Liver (tissue), 7 donors: ENCODE measurements at regions not wholly inside any gene's neighbourhood (a gene's known extent, or its start where the extent isn't known, plus 50 kb on each side); places are given as distances from the start of the nearest gene placed in this dataset.

Experiments used
- DNase-seq: peaks from one replicate; pipeline ENCODE4 v3.0.0-alpha.2; 2017; ENCODE audit warnings: low spot score
- H3K27ac ChIP-seq, 2 donors: one replicate each; pipeline ENCODE4 v1.7.0; 2013; ENCODE audit warnings: inconsistent platforms in 2 of 2, low read length in 2 of 2, control low read depth in 1 of 2, low read depth in 1 of 2, mild to moderate bottlenecking in 1 of 2
- H3K27me3 ChIP-seq, 4 donors: one replicate each; pipeline versions ENCODE4 v1.6.1 to v1.7.0; 2013; ENCODE audit warnings: low read length in 3 of 4, inconsistent platforms in 1 of 4, mild to moderate bottlenecking in 1 of 4, moderate library complexity in 1 of 4; ENCODE audit not compliant: control insufficient read depth in 4 of 4, insufficient read depth in 4 of 4
- H3K36me3 ChIP-seq, 4 donors: one replicate each; pipeline versions ENCODE4 v1.6.1 to v1.7.0; 2013; ENCODE audit warnings: low read length in 3 of 4, mild to moderate bottlenecking in 3 of 4, low read depth in 1 of 4, moderate library complexity in 1 of 4; ENCODE audit not compliant: control insufficient read depth in 4 of 4, insufficient read depth in 3 of 4
- H3K4me1 ChIP-seq, 4 donors: one replicate each; pipeline versions ENCODE4 v1.6.1 to v1.7.0; 2013; ENCODE audit warnings: low read length in 3 of 4, mild to moderate bottlenecking in 3 of 4, moderate library complexity in 1 of 4; ENCODE audit not compliant: control insufficient read depth in 4 of 4, insufficient read depth in 4 of 4
- H3K4me3 ChIP-seq, 3 donors: one replicate each; pipeline versions ENCODE4 v1.6.1 to v1.7.0; 2013; ENCODE audit warnings: low read length in 3 of 3, control low read depth in 1 of 3, low read depth in 1 of 3, mild to moderate bottlenecking in 1 of 3
- H3K9ac ChIP-seq, 2 donors: one replicate each; pipeline ENCODE4 v1.7.0; 2013; ENCODE audit warnings: low read length in 2 of 2, mild to moderate bottlenecking in 2 of 2, moderate library complexity in 2 of 2, control low read depth in 1 of 2, low read depth in 1 of 2
- H3K9me3 ChIP-seq, 4 donors: one replicate each; pipeline versions ENCODE4 v1.6.1 to v1.7.0; 2013; ENCODE audit warnings: low read length in 3 of 4; ENCODE audit not compliant: control insufficient read depth in 4 of 4
- EGR1 ChIP-seq, 2 donors: IDR thresholded peaks; 2 replicates each; pipeline ENCODE4 v1.6.1; 2016 to 2018; ENCODE audit warnings: antibody characterized with exemption in 2 of 2, low read depth in 2 of 2
- FOXA1 ChIP-seq: IDR thresholded peaks from 2 replicates; pipeline ENCODE4 v1.6.1; 2016; ENCODE audit warnings: antibody characterized with exemption
- FOXA2 ChIP-seq: IDR thresholded peaks from 2 replicates; pipeline ENCODE4 v1.6.1; 2016; ENCODE audit warnings: antibody characterized with exemption
- GABPA ChIP-seq, 2 donors: IDR thresholded peaks in 1 of 2; conservative IDR thresholded peaks in 1 of 2; 2 replicates each; pipeline ENCODE4 v1.6.1; 2016; ENCODE audit warnings: antibody characterized with exemption in 2 of 2, mild to moderate bottlenecking in 1 of 2, moderate library complexity in 1 of 2
- JUND ChIP-seq, 2 donors: IDR thresholded peaks; 2 replicates each; pipeline ENCODE4 v1.6.1; 2016; ENCODE audit warnings: antibody characterized with exemption in 2 of 2
- NR2F2 ChIP-seq: IDR thresholded peaks from 2 replicates; pipeline ENCODE4 v1.6.1; 2016; ENCODE audit warnings: antibody characterized with exemption
- RAD21 ChIP-seq, 2 donors: IDR thresholded peaks; 2 replicates each; pipeline ENCODE4 v1.6.1; 2016; ENCODE audit warnings: antibody characterized with exemption in 2 of 2, mild to moderate bottlenecking in 2 of 2
- RXRA ChIP-seq, 2 donors: IDR thresholded peaks; 2 replicates each; pipeline ENCODE4 v1.6.1; 2017 to 2018; ENCODE audit warnings: antibody characterized with exemption in 2 of 2, mild to moderate bottlenecking in 1 of 2
- YY1 ChIP-seq: IDR thresholded peaks from 2 replicates; pipeline ENCODE4 v1.6.1; 2016; ENCODE audit warnings: antibody characterized with exemption, mild to moderate bottlenecking
- WGBS: extraction: QIAGEN DNeasy Blood & Tissue Kit; methylation state at CpG from one replicate; pipeline ENCODE4 v1.1.7; 2013; 5-methylcytosine and 5-hydroxymethylcytosine counted together
- TF ChIP-seq, protein P1 (sequence below): IDR thresholded peaks from 2 replicates; pipeline ENCODE4 v1.6.1; 2016; ENCODE audit warnings: antibody characterized with exemption
- TF ChIP-seq, protein P2 (sequence below): IDR thresholded peaks from 2 replicates; pipeline ENCODE4 v1.6.1; 2016; ENCODE audit warnings: antibody characterized with exemption, mild to moderate bottlenecking
- TF ChIP-seq, protein P3 (sequence below): IDR thresholded peaks from 2 replicates; pipeline ENCODE4 v1.6.1; 2016; ENCODE audit warnings: antibody characterized with exemption
- donor health status: healthy.
- donor health status: healthy.
- donor health status: healthy.
- donor health status: healthy.

DNA sequence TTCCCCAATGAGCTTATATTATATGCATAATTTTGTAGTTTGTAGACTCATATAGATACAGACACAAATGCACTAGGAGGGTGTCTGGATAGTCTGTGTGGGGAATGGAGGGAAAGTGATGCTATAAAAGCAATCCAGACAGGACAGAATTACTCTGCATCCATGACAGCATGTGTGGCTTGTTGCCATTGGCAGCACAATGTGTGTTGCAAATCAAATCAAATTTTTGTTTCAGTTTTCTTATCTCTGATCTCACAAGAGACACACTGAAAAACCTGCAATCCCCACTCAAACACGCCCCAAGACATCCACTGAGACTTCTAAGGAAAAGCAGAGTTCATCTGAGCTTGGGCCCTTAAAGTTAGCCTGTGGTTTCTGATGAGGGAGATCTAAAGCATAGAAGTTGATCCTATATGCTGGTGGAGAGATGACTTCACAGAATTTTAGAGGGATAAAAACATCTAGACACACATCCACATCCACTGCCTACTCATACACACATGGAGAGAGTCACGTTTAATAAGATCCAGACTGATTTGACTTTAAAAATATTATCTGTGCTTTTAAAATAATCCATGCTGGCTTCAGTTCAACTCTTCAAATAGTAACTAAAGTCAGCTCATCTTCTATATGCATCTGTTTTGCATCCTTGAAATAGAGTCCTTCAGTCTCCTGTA, 313.0 kb upstream of the PLXNA2 start:
- no peak for DNase-seq
- TF ChIP-seq NR2F2 (no peak), GABPA (IDR thresholded peaks at IDR 0.05 in 1 of 2, conservative IDR thresholded peaks at IDR 0.05 in 1 of 2) (no peak), JUND (IDR thresholded peaks at IDR 0.05) (no peak), RXRA (IDR thresholded peaks at IDR 0.05) (no peak), RAD21 (IDR thresholded peaks at IDR 0.05) (no peak), FOXA2 (no peak), YY1 (no peak), FOXA1 (no peak)
- TF ChIP-seq, protein P1, sequence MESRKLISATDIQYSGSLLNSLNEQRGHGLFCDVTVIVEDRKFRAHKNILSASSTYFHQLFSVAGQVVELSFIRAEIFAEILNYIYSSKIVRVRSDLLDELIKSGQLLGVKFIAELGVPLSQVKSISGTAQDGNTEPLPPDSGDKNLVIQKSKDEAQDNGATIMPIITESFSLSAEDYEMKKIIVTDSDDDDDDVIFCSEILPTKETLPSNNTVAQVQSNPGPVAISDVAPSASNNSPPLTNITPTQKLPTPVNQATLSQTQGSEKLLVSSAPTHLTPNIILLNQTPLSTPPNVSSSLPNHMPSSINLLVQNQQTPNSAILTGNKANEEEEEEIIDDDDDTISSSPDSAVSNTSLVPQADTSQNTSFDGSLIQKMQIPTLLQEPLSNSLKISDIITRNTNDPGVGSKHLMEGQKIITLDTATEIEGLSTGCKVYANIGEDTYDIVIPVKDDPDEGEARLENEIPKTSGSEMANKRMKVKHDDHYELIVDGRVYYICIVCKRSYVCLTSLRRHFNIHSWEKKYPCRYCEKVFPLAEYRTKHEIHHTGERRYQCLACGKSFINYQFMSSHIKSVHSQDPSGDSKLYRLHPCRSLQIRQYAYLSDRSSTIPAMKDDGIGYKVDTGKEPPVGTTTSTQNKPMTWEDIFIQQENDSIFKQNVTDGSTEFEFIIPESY: no peak
- TF ChIP-seq, protein P2, sequence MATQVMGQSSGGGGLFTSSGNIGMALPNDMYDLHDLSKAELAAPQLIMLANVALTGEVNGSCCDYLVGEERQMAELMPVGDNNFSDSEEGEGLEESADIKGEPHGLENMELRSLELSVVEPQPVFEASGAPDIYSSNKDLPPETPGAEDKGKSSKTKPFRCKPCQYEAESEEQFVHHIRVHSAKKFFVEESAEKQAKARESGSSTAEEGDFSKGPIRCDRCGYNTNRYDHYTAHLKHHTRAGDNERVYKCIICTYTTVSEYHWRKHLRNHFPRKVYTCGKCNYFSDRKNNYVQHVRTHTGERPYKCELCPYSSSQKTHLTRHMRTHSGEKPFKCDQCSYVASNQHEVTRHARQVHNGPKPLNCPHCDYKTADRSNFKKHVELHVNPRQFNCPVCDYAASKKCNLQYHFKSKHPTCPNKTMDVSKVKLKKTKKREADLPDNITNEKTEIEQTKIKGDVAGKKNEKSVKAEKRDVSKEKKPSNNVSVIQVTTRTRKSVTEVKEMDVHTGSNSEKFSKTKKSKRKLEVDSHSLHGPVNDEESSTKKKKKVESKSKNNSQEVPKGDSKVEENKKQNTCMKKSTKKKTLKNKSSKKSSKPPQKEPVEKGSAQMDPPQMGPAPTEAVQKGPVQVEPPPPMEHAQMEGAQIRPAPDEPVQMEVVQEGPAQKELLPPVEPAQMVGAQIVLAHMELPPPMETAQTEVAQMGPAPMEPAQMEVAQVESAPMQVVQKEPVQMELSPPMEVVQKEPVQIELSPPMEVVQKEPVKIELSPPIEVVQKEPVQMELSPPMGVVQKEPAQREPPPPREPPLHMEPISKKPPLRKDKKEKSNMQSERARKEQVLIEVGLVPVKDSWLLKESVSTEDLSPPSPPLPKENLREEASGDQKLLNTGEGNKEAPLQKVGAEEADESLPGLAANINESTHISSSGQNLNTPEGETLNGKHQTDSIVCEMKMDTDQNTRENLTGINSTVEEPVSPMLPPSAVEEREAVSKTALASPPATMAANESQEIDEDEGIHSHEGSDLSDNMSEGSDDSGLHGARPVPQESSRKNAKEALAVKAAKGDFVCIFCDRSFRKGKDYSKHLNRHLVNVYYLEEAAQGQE: no peak
- TF ChIP-seq, protein P3, sequence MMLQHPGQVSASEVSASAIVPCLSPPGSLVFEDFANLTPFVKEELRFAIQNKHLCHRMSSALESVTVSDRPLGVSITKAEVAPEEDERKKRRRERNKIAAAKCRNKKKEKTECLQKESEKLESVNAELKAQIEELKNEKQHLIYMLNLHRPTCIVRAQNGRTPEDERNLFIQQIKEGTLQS: no peak

DNA sequence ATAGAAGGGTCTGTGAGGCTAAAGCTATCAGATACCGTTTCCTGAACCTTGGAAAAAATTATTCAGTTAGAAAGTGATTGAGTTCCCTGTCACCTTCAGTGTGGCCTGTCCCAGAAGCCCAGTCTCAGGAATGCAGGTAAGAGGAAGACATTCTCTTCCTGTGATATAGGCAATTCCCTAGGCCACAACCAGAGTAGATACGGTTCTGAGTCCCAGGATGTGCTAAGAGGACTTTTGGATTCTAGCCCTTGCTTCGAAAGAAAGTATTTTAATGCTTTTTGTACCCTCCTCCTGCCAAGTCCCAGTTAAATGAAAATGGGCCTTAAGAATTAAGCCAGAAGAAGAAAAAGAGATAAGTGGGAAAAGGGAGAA, 313.5 kb upstream of the PLXNA2 start:
- Histone ChIP-seq H3K27me3 (no peaks in the 10 kb centered on the region), H3K4me1 (no peaks in the 10 kb centered on the region), H3K27ac (no peak overlapping the region), H3K9me3 (no peaks in the 10 kb centered on the region), H3K4me3 (no peak overlapping the region), H3K9ac (no peak overlapping the region), H3K36me3 (no peaks in the 10 kb centered on the region)
- TF ChIP-seq JUND (IDR thresholded peaks at IDR 0.05) (no peak), YY1 (no peak)
- 87% methylated on average over 3 of the region's 3 CpGs for WGBS
- DNase-seq: no peak

More for the DNA sequence above, 313.0 kb upstream of the PLXNA2 start:
- no peaks in the 10 kb centered on the region for H3K27me3 ChIP-seq
- WGBS: 89% methylated on average over 2 of the region's 2 CpGs
- H3K9ac ChIP-seq: no peak overlapping the region
- no peak overlapping the region for H3K4me3 ChIP-seq
- no peaks in the 10 kb centered on the region for H3K36me3 ChIP-seq
- no peak overlapping the region for H3K27ac ChIP-seq
- no peaks in the 10 kb centered on the region for H3K4me1 ChIP-seq
- no peaks in the 10 kb centered on the region for H3K9me3 ChIP-seq

DNA sequence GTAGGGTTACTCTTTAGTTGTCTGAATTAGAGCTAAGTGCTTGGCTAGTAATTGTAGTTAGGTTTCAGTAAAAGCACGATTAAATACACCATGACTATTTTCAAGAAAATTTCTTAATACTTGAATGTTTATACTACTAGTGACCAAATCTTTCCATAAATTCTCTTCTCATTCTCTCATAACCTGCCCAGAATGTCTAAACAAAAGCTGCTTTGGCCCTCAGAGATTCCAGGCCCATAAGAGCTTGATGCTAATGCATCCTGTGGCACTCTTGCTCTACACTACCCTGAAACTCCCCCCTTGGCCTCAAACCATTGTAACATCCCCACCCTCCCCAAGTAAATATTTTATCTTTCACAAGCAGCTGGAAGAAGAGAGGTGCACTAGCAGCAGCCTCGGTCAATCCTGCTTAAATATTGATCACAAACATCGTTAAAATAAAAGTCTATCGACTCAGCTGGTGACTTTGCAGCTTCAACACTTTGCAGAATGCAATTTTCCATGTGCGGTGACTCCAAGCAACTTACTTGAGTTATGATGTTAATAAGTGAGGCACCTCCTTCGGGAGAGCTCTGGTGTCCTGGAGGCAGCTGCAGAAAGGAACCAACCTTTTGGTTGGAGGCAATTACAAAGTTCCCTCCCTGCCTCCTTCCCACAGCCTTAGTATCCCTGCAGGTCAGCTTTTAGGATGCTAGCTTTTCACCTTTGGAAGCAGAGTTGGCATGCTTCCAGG, 315.6 kb upstream of the PLXNA2 start:
- H3K9me3 ChIP-seq: no peaks in the 10 kb centered on the region
- no peak overlapping the region for H3K4me3 ChIP-seq
- 57% methylated on average over 6 of the region's 6 CpGs for WGBS
- no peak overlapping the region for H3K9ac ChIP-seq
- no peak overlapping the region for H3K27ac ChIP-seq
- no peaks in the 10 kb centered on the region for H3K36me3 ChIP-seq
- H3K4me1 ChIP-seq: no peaks in the 10 kb centered on the region
- DNase-seq: no peak
- no peaks in the 10 kb centered on the region for H3K27me3 ChIP-seq
- TF ChIP-seq NR2F2 (no peak), FOXA2 (no peak), EGR1 (IDR thresholded peaks at IDR 0.05; ENCODE audit: low read depth in 2 of 2) (no peak), JUND (IDR thresholded peaks at IDR 0.05) (no peak), RAD21 (IDR thresholded peaks at IDR 0.05) (no peak), YY1 (no peak)
- TF ChIP-seq, protein P3: no peak
- TF ChIP-seq, protein P2: no peak
- TF ChIP-seq, protein P1: no peak
